Esophagus muscularis mucosa (tissue), 4 donors: ENCODE measurements at regions not wholly inside any gene's neighbourhood (a gene's known extent, or its start where the extent isn't known, plus 50 kb on each side); places are given as distances from the start of the nearest gene placed in this dataset.

Experiments used
- CTCF ChIP-seq, 3 experiments: fragments of 200-600 bp in 2 of 3; fragments of 450-650 bp in 1 of 3; sonication (generic) in 2 of 3; IDR thresholded peaks; one replicate each; pipeline ENCODE4 v1.5.1; 2017 to 2019; ENCODE audit warnings: antibody characterized with exemption in 3 of 3, mild to moderate bottlenecking in 2 of 3, moderate library complexity in 1 of 3
- EP300 ChIP-seq: sonication (generic); formaldehyde crosslinking; IDR thresholded peaks from one replicate; pipeline ENCODE4 v1.6.1; 2017; ENCODE audit warnings: antibody characterized with exemption
- POLR2A ChIP-seq: fragments of 450-650 bp; IDR thresholded peaks from one replicate; pipeline ENCODE4 v1.6.1; 2017; ENCODE audit warnings: antibody characterized with exemption, moderate library complexity, mild to moderate bottlenecking, low read depth
- POLR2AphosphoS5 ChIP-seq, 2 donors: sonication (generic); formaldehyde crosslinking; IDR thresholded peaks; one replicate each; pipeline ENCODE4 v1.6.1; 2017; ENCODE audit warnings: antibody characterized with exemption in 2 of 2

GRCh38 chr2:128708106-128708816 lies 389.6 kb upstream of the HS6ST1 start:
- no peak for TF ChIP-seq POLR2A
- TF ChIP-seq CTCF (IDR thresholded peaks at IDR 0.05) = no peak
- no peak for TF ChIP-seq POLR2AphosphoS5 (IDR thresholded peaks at IDR 0.05)
- no peak for TF ChIP-seq EP300
